ENCODE measurements at regions not wholly inside any gene's neighbourhood (a gene's known extent, or its start where the extent isn't known, plus 50 kb on each side); places are given as distances from the start of the nearest gene placed in this dataset.

- H3K9ac ChIP-seq (ENCODE audit: control insufficient read depth, extremely low read depth, insufficient read depth, low read length), result no peak overlapping the region
- H3K27me3 ChIP-seq (ENCODE audit: control insufficient read depth, extremely low read depth, insufficient read depth, low read length), result no peaks in the 10 kb centered on the region
- H3K27ac ChIP-seq (ENCODE audit: control insufficient read depth, insufficient read depth, low read length), result no peak overlapping the region
- no peaks in the 10 kb centered on the region for H3K9me1 ChIP-seq (ENCODE audit: control insufficient read depth, extremely low read depth, insufficient read depth, low read length)
- FAIRE-seq (no peak), DNase-seq (ENCODE audit: low read depth, low spot score) (no peak)
- dilution Hi-C loops (cut with MboI; ENCODE audit: extremely low pct_ligation_motif_present, low sequenced_read_pairs), result no loop called here
- no peak overlapping the region for H3K4me2 ChIP-seq (ENCODE audit: control insufficient read depth, extremely low read depth, insufficient read depth, low read depth, low read length)
- H3K4me3 ChIP-seq (ENCODE audit: control insufficient read depth in 2 of 3, extremely low read depth in 1 of 3, insufficient read depth in 2 of 3, low read depth in 1 of 3, low read length in 3 of 3), result no peak overlapping the region
- no peaks in the 10 kb centered on the region for H4K20me1 ChIP-seq (ENCODE audit: control insufficient read depth, extremely low read depth, insufficient read depth, low read length)
- H3K4me1 ChIP-seq (ENCODE audit: control insufficient read depth, extremely low read depth, insufficient read depth, low read length), result peaks cover 31% of the 10 kb centered on the region
- no peak overlapping the region for H2AFZ ChIP-seq (ENCODE audit: control insufficient read depth, low read length)
- no peak for TF ChIP-seq CTCF (optimal IDR thresholded peaks at IDR 0.05 in 1 of 3, IDR thresholded peaks at IDR 0.05 in 1 of 3, conservative IDR thresholded peaks at IDR 0.05 in 1 of 3; ENCODE audit: extremely low read depth in 1 of 3, insufficient read depth in 2 of 3, low read length in 3 of 3)
- no peak for TF ChIP-seq EZH2 (IDR thresholded peaks at IDR 0.05; ENCODE audit: low read length)
- H3K36me3 ChIP-seq (ENCODE audit: control insufficient read depth in 2 of 2, extremely low read depth in 1 of 2, insufficient read depth in 2 of 2, low read length in 2 of 2), result no peaks in the 10 kb centered on the region
- no peaks in the 10 kb centered on the region for H3K79me2 ChIP-seq (ENCODE audit: control insufficient read depth, insufficient read depth, low read length)
- no peaks in the 10 kb centered on the region for H3K9me3 ChIP-seq (ENCODE audit: control insufficient read depth, low read depth, low read length)
Observed at GRCh38 chr1:198440842-198441241, 99.6 kb downstream of the ATP6V1G3 start.

GRCh38 chr1:198437332-198437731, 103.1 kb downstream of the ATP6V1G3 start:
- H3K36me3 ChIP-seq (ENCODE audit: control insufficient read depth in 2 of 2, extremely low read depth in 1 of 2, insufficient read depth in 2 of 2, low read length in 2 of 2), result no peaks in the 10 kb centered on the region
- H3K4me1 ChIP-seq (ENCODE audit: control insufficient read depth, extremely low read depth, insufficient read depth, low read length), result peaks cover 5% of the 10 kb centered on the region
- H3K4me3 ChIP-seq (ENCODE audit: control insufficient read depth in 2 of 3, extremely low read depth in 1 of 3, insufficient read depth in 2 of 3, low read depth in 1 of 3, low read length in 3 of 3), result no peak overlapping the region
- H4K20me1 ChIP-seq (ENCODE audit: control insufficient read depth, extremely low read depth, insufficient read depth, low read length), result no peaks in the 10 kb centered on the region
- no peak overlapping the region for H3K4me2 ChIP-seq (ENCODE audit: control insufficient read depth, extremely low read depth, insufficient read depth, low read depth, low read length)
- no peaks in the 10 kb centered on the region for H3K27me3 ChIP-seq (ENCODE audit: control insufficient read depth, extremely low read depth, insufficient read depth, low read length)
- H3K27ac ChIP-seq (ENCODE audit: control insufficient read depth, insufficient read depth, low read length), result no peak overlapping the region
- no peak for DNase-seq (ENCODE audit: low read depth, low spot score)
- peak overlapping the region; percentile 5 for H2AFZ ChIP-seq (ENCODE audit: control insufficient read depth, low read length)
- no peak overlapping the region for H3K9ac ChIP-seq (ENCODE audit: control insufficient read depth, extremely low read depth, insufficient read depth, low read length)
- no peak for FAIRE-seq
- no peaks in the 10 kb centered on the region for H3K9me1 ChIP-seq (ENCODE audit: control insufficient read depth, extremely low read depth, insufficient read depth, low read length)
- TF ChIP-seq CTCF (optimal IDR thresholded peaks at IDR 0.05 in 1 of 3, IDR thresholded peaks at IDR 0.05 in 1 of 3, conservative IDR thresholded peaks at IDR 0.05 in 1 of 3; ENCODE audit: extremely low read depth in 1 of 3, insufficient read depth in 2 of 3, low read length in 3 of 3), result no peak
- no peak for TF ChIP-seq EZH2 (IDR thresholded peaks at IDR 0.05; ENCODE audit: low read length)
- H3K79me2 ChIP-seq (ENCODE audit: control insufficient read depth, insufficient read depth, low read length), result no peaks in the 10 kb centered on the region
- H3K9me3 ChIP-seq (ENCODE audit: control insufficient read depth, low read depth, low read length), result no peaks in the 10 kb centered on the region
- dilution Hi-C loops (cut with MboI; ENCODE audit: extremely low pct_ligation_motif_present, low sequenced_read_pairs), result no loop called here
